GM21737 (cell line): ENCODE measurements at regions not wholly inside any gene's neighbourhood (a gene's known extent, or its start where the extent isn't known, plus 50 kb on each side); places are given as distances from the start of the nearest gene placed in this dataset.
"Not testable (repeated sequence)": the region's sequence is repeated elsewhere in the genome, so short reads cannot be mapped to it uniquely, and the experiment has no call there.

ENCODE experiments used
- ATAC-seq: cut with Tn5 transposase; IDR thresholded peaks from one replicate; pipeline ENCODE4 v1.9.1; 2021; ENCODE audit warnings: mild to moderate bottlenecking, moderate library complexity; ENCODE audit not compliant: unreplicated experiment

DNA sequence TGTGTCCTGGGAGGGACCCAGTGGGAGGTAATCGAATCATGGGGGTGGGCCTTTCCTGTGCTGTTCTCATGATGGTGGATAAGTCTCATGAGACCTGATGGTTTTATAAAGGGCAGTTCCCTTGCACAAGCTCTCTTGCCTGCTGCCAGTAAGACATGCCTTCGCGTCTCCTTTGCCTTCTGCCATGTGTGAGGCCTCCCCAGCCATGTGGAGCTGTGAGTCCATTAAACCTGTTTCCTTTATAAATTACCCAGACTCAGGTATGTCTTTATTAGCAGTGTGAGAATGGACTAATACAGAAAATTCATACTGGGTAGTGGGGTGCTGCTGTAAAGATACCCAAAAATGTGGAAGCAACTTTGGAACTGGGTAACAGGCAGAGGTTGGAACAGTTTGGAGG, 300.0 kb upstream of the ZFP42 start:
- ATAC-seq: not testable (repeated sequence)

DNA sequence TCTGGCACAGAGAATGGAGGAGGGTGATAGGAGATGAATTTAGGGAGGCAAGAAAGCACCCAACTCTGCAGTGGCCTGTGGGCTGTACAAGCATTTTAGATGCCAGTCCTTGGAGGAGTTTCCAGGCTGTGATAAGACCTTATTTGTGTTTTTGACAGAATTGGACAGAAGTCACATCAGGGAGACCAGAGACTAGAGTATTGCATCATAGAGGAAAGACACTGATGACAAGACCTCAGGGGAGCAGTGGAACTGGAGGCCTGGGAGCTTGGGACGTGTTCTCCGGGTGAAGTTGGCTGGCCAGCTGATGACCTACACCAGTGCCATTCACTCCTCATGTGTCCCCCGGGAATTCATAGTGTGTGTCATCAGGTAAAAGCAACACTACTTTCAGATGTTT, 284.0 kb upstream of the ZFP42 start:
- no peak for ATAC-seq

DNA sequence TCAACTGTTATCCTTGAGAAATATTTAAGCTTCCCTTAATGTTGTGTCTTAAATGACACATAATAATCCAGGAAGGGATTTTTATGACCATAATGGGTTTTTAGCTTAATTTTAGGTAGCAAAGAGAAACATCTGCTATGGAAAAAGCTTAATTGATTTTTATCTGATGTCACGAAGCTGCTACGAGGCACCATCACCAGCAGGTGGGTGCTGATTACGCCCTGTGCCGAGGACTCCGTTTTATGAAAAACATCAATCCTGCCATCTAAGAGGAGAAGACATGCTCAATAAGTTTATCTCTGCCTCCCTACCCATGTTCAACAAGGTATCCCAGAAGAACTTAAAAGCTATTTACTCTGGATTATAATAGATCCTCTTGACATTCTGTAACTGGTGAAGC, 280.6 kb upstream of the ZFP42 start:
- no peak for ATAC-seq

DNA sequence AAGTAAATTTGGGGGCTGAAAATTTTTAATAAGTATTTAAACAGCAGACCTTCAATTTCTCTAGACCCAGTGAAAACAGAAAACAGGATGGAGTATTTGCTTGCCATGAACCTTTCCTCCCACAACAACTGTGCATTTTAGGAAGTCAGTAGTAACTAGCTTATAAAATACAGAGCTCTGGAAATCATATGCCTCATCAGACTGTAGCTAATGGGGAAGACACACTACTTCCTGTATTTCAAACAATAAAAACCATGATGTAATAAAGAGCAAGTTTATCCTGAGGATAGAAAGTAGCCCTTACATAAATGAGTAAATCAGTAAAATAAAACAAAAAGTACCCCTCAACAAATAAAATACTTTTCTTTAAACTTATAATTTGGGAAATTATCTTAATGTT, 280.1 kb upstream of the ZFP42 start:
- no peak for ATAC-seq

DNA sequence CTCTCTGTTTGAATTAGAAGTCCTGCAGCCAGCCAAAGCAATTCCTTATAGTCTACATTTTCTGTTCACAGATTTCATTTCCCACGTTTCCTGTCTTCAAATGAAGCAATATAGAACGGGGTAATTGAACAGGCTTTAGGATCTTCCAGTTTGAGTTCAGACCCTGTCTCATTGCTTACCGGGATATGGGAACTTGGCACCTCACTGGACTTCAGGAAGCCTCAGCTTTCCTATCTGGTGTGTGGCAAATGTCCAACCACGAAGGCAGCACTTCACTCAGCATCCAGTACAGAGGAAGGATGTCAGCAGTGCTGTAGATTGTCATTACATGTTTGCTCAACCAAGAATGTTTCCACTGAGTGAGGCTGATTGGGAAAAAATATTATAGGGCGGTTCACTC, 271.1 kb upstream of the ZFP42 start:
- ATAC-seq: no peak

DNA sequence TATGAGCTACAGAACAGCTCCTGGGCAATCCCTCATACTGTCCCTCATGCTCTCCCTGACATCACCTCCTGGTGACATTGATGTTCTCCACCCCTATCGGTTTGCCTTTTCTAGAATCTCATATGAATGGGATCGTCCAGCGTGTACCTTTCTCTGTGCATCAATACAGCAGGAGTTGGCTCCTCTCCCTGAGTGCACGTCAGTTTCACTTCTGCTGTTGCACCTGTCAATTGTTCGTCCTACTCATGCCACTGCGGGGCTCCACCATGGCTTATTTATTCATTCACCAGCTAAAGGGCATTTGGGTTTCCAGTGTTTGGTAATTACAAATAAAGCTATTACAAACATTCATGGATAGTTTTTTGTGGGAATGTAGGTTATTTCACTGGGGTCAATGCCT, 269.1 kb upstream of the ZFP42 start:
- no peak for ATAC-seq

DNA sequence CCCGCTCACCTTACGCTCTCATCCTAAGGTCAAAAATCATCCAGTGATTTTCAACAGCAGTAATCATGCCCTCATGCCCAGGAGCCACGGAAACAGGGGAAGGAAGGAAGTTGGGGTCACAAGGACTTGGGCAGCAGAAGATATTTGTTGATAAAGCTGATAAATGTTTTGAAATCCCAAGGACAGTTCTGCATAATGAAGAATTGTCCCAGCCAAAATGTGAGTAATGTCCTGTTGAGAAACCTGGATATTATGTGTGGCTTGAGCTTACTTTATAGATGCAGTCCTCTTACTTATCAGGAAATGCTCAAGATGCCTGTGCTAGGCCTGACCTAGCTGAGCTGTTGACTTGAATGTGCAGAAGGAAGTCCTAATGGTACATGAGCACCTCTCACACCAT, 263.0 kb upstream of the ZFP42 start:
- ATAC-seq: no peak

DNA sequence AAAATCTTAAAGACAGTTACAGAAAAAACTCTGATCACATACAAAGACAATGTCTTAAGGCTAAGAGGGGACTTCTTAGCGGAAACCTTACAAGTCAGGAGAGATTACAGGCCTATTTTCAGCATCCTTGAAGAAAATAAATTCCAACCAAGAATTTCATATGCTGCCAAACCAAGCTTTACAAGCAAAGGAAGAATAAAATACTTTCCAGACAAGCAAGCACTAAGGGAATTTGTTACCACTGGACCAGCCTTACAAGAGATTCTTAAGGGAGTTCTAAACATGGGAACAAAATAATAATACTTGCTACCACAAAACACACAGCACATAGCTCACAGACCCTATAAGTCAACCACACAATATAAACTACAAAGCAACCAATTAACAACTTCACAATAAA, 255.8 kb upstream of the ZFP42 start:
- no peak for ATAC-seq

DNA sequence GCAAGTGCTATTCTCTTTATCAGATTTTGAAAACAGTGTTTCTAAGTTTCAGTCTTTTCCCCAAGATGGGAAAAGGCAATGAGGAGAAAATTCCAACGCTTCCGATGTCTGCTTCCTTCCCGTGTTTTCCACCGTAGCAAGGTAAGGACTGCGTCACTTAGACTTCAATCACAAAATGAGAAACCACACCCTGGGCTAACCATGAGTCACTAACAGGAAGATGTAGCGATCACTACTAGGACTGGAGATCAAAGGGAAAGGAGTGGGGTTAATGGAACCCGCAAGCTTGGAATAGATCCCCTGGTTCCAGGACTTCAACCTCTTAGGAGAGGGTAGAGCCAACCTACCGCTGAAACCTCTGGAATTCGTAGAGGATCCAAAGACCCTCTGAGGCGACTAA, 250.7 kb upstream of the ZFP42 start:
- ATAC-seq: no peak

DNA sequence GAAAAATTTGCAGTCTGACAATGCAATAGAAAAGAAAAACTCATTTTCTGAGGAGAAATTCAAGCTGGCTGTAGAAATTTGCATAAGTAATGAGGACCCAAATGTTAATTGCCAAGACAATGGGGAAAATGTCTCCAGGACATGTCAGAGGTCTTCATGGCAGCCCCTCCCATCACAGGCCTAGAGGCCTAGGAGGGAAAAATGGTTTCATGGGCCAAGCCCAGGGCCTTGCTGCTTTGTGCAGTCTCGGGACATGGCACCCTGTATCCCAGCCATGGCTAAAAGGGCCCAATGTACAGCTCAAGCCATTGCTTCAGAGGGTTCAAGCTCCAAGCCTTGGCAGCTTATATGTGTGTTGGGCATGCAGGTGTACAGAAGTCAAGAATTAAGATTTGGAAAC, 244.9 kb upstream of the ZFP42 start:
- not testable (repeated sequence) for ATAC-seq

DNA sequence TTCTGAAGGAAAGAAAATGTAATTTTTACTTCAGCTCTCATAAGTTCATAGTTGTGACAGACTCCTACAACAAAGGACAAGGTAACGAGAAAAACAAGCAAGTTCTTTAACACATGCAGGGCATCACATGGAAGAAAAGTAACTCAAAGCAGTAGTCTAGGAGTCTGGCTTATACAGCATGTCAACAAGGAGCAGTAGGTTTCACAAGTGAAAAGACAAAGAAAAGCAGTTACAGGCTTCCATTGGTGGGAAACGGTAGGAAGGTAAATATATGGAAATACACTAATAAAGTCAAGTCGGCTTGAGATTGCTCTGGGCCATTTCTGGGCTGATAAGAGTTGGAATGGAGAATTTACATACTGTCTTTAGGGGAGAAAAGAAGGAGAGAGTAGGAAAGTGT, 228.4 kb upstream of the ZFP42 start:
- ATAC-seq: no peak

DNA sequence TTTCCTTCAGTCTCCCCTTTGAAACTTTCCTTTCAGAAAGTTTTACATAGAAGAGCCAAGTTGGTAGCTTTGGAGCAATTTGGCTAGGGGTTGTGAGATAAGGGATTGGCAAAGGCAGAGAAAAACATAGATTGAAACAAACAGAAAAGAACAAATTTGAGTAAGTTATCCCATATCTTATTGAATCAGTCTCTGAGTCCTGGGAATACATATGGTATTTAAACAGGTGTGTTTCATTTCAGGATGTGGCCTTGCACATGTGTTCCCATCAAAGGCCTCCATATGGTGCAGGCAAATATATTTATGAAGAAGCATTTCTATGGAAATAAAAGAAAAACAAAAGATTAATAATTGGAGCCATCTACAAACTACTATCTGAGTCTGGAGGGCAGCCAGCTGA, 227.9 kb upstream of the ZFP42 start:
- ATAC-seq: no peak

DNA sequence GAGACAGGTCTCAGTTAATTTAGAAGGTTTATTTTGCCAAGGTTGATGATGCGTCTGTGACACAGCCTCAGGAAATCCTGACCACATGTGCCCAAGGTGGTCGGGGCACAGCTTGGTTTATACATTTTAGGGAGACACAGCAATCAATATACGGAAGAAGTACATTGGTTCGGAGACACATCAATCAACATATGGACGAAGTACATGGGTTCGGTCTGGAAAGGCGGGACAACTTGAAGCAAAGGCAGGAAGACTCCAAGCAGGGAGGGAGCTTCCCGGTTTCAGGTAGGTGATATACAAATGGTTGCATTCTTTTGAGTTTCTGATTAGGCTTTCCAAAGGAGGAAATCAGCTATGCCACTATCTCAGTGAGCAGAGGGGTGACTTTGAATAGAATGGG, 225.2 kb upstream of the ZFP42 start:
- ATAC-seq: no peak

DNA sequence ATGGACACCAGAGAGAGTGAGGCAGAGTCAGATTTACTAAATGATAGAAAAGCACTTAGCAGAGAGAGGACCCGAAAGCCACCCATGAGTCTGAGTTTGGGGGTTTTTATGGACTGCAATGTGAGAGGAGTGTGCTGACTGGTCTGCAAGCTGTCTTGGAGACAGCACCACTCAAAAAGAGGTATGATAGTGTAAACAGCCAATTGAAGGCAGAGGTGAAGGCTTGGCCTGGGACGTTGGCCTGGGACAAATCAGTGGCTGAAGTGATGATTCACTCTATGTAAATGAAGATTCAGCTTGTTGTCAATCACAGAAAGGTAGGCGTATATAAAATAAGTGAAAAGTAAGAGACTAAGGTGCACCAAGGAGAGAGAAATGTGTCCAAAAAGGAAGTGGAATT, 217.6 kb upstream of the ZFP42 start:
- no peak for ATAC-seq

DNA sequence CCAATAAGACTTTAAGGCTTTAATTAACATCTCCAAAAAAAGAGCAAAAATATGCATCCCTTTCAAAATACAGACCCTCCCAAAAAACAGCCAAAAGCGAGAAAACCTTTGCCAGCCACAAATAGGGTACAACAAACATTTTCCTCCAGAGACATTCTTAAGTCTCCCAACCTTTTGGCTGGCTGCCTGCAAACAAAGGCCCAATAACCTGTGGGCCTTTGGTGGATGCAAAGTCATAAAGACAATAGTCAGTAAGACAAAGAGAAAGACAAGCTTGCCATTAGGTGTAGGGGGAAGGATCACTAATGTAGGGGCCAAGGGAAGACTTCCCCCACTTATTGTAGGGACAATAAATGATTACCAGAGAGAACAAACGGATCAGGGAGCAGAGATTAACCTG, 215.5 kb upstream of the ZFP42 start:
- ATAC-seq: no peak

DNA sequence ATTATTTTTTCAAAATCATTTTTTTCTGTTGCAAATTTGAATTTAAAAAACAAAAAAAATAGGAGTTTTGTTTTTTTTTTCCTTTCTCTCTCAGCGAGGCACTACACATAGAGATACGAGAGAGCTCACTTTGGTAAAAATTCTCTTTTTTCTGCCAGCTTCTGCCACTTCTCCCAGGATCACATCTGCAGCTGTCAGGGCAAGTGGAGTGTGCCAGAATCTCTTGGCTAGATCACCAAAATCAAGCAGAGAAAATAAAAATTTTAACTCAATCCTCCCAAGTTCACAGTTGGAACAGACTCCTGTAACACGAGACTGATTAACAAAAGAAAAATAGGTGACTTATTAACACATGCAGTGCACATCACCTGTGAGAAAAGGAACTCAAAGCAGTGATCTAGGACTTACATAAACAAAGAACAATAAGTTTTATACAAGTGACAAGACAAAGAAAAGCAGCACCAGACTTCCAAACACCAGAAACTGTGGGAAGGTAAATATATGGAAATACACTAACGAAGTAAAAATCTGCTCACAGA, 213.2 kb upstream of the ZFP42 start:
- no peak for ATAC-seq

DNA sequence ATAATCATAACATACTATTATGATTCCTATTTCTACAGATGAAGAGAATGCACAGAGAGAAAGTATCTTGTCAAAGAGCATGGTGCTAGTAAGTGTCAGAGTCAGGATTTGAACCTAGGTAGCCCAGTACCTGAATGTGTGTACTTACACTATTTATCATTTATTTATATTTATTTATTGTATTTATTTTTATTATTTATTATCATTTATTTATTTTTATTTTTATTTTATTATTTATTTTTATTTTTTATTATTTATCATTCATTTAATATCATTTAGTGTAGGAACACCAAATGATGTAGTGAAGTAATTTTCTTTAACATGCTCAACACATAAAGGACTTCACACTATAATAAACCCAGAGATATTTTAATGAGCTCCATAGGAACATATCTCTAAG, 209.4 kb upstream of the ZFP42 start:
- ATAC-seq: no peak

DNA sequence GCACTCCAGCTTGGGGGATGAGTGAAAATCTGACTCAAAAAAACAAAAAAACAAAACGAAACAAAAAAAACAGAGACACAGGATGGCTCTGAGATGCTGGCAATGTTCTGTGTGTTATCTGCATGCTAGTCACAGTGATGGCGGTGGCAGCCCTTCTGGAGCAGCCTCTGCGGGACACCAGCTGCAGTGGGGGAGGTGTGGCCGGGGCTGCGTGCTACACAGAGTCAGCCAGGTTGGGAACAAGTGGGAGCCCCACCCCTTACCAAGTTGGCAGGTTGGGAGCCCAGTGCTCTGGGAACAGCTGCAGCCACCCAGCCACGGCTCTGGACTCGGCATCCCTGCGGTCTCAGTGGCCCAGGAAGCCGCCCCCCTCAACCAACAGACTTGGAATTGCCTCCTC, 206.5 kb upstream of the ZFP42 start:
- no peak for ATAC-seq

DNA sequence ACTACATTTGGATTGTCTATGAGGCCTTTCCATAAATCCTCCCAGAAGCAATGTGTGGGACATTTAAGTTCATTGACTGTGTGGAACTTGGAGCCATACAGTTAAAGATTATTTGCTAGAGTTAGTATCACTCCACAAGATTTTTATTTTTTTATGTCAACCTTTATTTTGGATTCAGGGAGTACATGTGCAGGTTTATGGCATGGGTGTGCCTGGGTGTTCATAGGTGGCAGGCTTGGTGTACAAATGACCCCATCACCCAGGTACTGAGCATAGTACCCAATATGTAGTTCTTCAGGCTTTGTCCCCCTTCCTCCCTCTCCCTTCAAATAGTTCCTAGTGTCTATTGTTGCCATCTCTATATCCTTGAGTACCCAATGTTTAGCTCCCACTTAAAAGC, 199.8 kb upstream of the ZFP42 start:
- no peak for ATAC-seq

DNA sequence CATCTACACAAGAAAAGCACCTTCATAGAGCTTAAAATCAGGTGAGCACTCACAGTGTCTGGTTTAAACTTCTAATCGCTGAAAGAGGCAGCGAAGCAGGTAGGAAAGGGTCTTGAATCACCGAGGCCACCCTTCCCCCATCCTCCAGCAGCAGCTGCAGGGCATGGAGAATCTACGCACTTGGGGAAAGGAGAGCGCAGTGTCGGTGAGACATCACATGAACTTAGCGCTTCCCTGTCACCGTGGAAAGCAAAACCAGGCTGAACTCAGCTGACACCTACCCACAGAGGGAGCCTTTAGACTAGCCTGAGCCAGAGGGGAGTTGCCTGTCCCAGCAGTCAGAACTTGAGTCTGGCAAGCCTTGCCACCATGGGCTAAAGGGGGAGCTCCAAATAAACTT, 197.2 kb upstream of the ZFP42 start:
- ATAC-seq: no peak

DNA sequence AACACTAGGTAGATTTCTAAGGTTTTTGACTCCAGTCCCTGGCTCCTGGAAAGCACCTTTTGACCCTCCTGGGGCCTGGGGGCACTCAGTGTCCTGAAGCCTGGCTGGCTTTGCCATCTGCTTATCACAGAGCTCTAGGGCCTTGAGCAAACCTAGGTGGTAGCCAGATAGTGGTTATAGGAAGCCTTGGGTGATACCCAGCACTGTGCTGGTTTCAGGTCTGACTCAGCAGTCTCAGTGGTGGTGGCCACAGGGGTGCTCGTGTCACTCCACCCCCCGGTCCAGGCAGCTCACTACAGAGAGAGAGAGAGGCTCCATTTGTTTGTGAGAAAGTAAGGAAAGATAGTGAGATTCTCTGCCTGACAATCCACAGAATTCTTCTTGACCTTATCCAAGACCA, 195.8 kb upstream of the ZFP42 start:
- no peak for ATAC-seq

DNA sequence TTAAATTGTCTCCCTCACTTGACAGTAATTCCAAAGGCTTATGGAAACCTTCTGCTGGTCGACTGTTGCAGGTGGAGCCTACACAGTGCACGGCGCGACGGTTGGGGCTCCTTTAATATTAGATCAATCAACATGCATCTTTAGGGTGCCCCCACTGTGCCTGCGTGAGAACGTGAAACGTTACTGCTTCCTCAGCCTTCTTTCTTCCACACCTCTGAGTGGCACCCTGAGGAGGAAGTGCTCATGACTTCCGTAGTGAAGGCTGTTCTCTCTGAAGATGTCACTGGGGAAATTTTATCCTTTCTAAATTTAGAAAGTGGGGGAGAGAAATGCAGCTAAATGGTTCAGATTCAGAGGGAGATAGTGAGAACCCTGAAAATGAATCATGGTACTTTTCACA, 184.0 kb upstream of the ZFP42 start:
- ATAC-seq: no peak

DNA sequence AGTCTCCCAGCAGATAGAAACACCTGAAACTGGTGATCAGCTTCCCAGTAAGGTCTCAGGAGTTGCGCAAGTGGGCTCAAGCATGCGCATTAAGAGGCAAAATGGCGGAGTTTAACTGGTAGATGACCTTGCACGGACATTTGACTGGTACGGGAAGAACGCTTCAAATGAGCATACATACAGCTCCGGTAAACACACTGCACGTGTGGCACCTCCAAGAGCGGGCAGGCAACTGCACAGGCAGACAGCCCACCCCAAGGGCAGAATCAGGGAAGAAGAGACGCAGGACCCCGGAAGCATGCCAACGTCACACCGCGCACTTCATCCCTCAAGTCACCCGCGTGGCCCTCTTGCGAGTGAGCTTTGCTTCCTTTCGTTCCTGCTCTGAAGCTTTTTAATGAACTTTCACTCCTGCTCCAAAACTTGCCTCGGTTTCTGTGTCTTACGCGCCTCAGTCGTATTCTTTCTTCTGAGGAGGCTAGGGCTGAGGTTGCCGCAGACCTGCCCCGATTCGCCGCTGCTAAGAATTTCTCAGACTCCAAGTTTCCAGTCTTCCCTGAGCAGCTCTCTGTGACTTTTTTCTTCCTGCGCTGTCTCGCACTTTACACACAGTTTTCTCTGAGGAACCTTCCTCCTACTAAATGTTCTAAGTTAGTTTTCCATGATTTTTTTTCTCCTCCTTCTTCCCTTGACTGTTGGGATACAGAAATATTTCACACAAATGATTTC, 180.7 kb upstream of the ZFP42 start:
- no peak for ATAC-seq
